H1 (cell line): ENCODE measurements at regions not wholly inside any gene's neighbourhood (a gene's known extent, or its start where the extent isn't known, plus 50 kb on each side); places are given as distances from the start of the nearest gene placed in this dataset.

ENCODE experiments used
- CTCF ChIA-PET: fragments of 300-600 bp; sonication (Branson Sonifier 250); formaldehyde crosslinking; loops from one replicate; lab custom pipeline; 2021; ENCODE audit not compliant: partially characterized antibody; lab: Charles Lee
- POLR2A ChIA-PET: fragments of 300-600 bp; sonication (Branson Sonifier 250); formaldehyde crosslinking; loops from one replicate; lab custom pipeline; 2021; ENCODE audit warnings: inconsistent platforms; ENCODE audit not compliant: partially characterized antibody; lab: Charles Lee
- DNase-seq, 2 experiments: peaks; one replicate each; pipeline versions ENCODE4 v3.0.0 to v3.0.0-alpha.2; 2010 to 2022; ENCODE audit warnings: low spot score in 2 of 2, low read depth in 1 of 2, mixed read lengths in 1 of 2
- FAIRE-seq: peaks from 2 replicates; lab custom pipeline; 2011; peaks lifted over from hg19 to GRCh38; lab: Jason Lieb, UNC
- H2AFZ ChIP-seq: 2 replicates; pipeline ENCODE4 v1.8.1; 2012; ENCODE audit warnings: low read length, inconsistent platforms
- H2AK5ac ChIP-seq: 2 replicates; pipeline ENCODE4 v1.6.1; 2013; ENCODE audit warnings: low read depth, low read length
- H2BK120ac ChIP-seq: replicated peaks from 2 replicates; pipeline ENCODE3; 2013; ENCODE audit warnings: low read depth, low read length, inconsistent platforms
- H2BK12ac ChIP-seq: 2 replicates; pipeline ENCODE4 v1.6.1; 2013; ENCODE audit warnings: low read depth, low read length
- H2BK15ac ChIP-seq: 2 replicates; pipeline ENCODE4 v1.6.1; 2013; ENCODE audit warnings: low read length
- H2BK20ac ChIP-seq: 2 replicates; pipeline ENCODE4 v1.6.1; 2013; ENCODE audit warnings: low read length
- H2BK5ac ChIP-seq: 2 replicates; pipeline ENCODE4 v1.6.1; 2013; ENCODE audit warnings: low read depth, low read length
- H3K14ac ChIP-seq: 2 replicates; pipeline ENCODE4 v1.6.1; 2013; ENCODE audit warnings: inconsistent platforms; ENCODE audit not compliant: insufficient read length
- H3K18ac ChIP-seq: 2 replicates; pipeline ENCODE4 v1.6.1; 2013; ENCODE audit warnings: low read length; ENCODE audit errors: extremely low read depth
- H3K23ac ChIP-seq: 2 replicates; pipeline ENCODE4 v1.6.1; 2013; ENCODE audit warnings: inconsistent platforms; ENCODE audit not compliant: insufficient read length
- H3K23me2 ChIP-seq: 2 replicates; pipeline ENCODE4 v1.6.1; 2013; ENCODE audit warnings: low read depth, low read length
- H3K27ac ChIP-seq: 2 replicates; pipeline ENCODE4 v1.6.1; 2011; ENCODE audit warnings: low read depth, low read length, inconsistent platforms
- H3K27me3 ChIP-seq, 4 experiments: replicated peaks in 1 of 4; 1 replicate in 1 of 4; 2 replicates in 3 of 4; pipeline versions ENCODE4 v1.6.1 to v1.8.1; 2011 to 2013; ENCODE audit warnings: low read length in 3 of 4, mild to moderate bottlenecking in 3 of 4, inconsistent platforms in 2 of 4, mixed read lengths in 2 of 4, moderate library complexity in 1 of 4; ENCODE audit not compliant: control insufficient read depth in 3 of 4, insufficient read depth in 3 of 4; ENCODE audit errors: extremely low read depth in 1 of 4
- H3K36me3 ChIP-seq, 4 experiments: 2 replicates each; pipeline versions ENCODE4 v1.6.1 to v1.8.1; 2011 to 2013; ENCODE audit warnings: mild to moderate bottlenecking in 4 of 4, low read length in 3 of 4, moderate library complexity in 2 of 4, control low read depth in 1 of 4, inconsistent platforms in 1 of 4; ENCODE audit not compliant: insufficient read depth in 4 of 4, control insufficient read depth in 2 of 4
- H3K4ac ChIP-seq: replicated peaks from 2 replicates; pipeline ENCODE3; 2013; ENCODE audit warnings: low read length, low read depth, mixed read lengths, inconsistent platforms; ENCODE audit not compliant: insufficient read length
- H3K4me1 ChIP-seq, 4 experiments: replicated peaks in 1 of 4; 1 replicate in 1 of 4; 2 replicates in 3 of 4; pipeline versions ENCODE4 v1.6.1 to v1.8.1; 2011 to 2013; ENCODE audit warnings: low read length in 3 of 4, inconsistent platforms in 2 of 4, mixed read lengths in 1 of 4; ENCODE audit not compliant: insufficient read depth in 4 of 4, control insufficient read depth in 3 of 4
- H3K4me2 ChIP-seq, 2 experiments: 2 replicates each; pipeline versions ENCODE4 v1.6.1 to v1.8.1; 2011 to 2013; ENCODE audit warnings: low read depth in 2 of 2, low read length in 2 of 2, control low read depth in 1 of 2, inconsistent platforms in 1 of 2, mild to moderate bottlenecking in 1 of 2; ENCODE audit not compliant: insufficient read depth in 1 of 2
- H3K4me3 ChIP-seq, 4 experiments: fragments of 200-600, 300-600 bp in 1 of 4; sonication (generic), shearing (Covaris generic), sonication (Bioruptor Twin) in 1 of 4; 2 replicates each; pipeline versions ENCODE4 v1.5.1 to v1.8.1; 2011 to 2016; ENCODE audit warnings: low read length in 4 of 4, low read depth in 3 of 4, control low read depth in 2 of 4, inconsistent platforms in 2 of 4, mild to moderate bottlenecking in 2 of 4, mixed read lengths in 1 of 4, moderate library complexity in 1 of 4; ENCODE audit not compliant: insufficient read depth in 2 of 4; ENCODE audit errors: extremely low read depth in 1 of 4
- H3K56ac ChIP-seq: replicated peaks from 2 replicates; pipeline ENCODE3; 2013; ENCODE audit warnings: low read depth, mild to moderate bottlenecking, mixed read lengths, low read length, inconsistent platforms; ENCODE audit not compliant: insufficient read length
- H3K79me1 ChIP-seq: 2 replicates; pipeline ENCODE4 v1.6.1; 2013; ENCODE audit warnings: low read depth, low read length, control low read depth
- H3K79me2 ChIP-seq, 2 experiments: 2 replicates each; pipeline versions ENCODE4 v1.6.1 to v1.8.1; 2012 to 2013; ENCODE audit warnings: low read length in 2 of 2, mild to moderate bottlenecking in 2 of 2, inconsistent platforms in 1 of 2; ENCODE audit not compliant: insufficient read depth in 2 of 2, control insufficient read depth in 1 of 2
- H3K9ac ChIP-seq, 4 experiments: replicated peaks in 1 of 4; 1 replicate in 1 of 4; 2 replicates in 3 of 4; pipeline versions ENCODE4 v1.6.1 to v1.8.1; 2011 to 2013; ENCODE audit warnings: low read depth in 3 of 4, low read length in 3 of 4, control low read depth in 2 of 4, mild to moderate bottlenecking in 2 of 4, moderate library complexity in 2 of 4, inconsistent platforms in 1 of 4; ENCODE audit errors: extremely low read depth in 1 of 4
- H3K9me3 ChIP-seq, 2 experiments: 2 replicates each; pipeline versions ENCODE4 v1.6.1 to v1.8.1; 2012 to 2013; ENCODE audit warnings: mild to moderate bottlenecking in 2 of 2, moderate library complexity in 2 of 2, control low read depth in 1 of 2, inconsistent platforms in 1 of 2, low read depth in 1 of 2, low read length in 1 of 2, mixed read lengths in 1 of 2; ENCODE audit not compliant: insufficient read depth in 2 of 2
- H4K20me1 ChIP-seq, 2 experiments: replicated peaks in 1 of 2; 2 replicates each; pipeline versions ENCODE3 to v1.8.1; 2011 to 2013; ENCODE audit warnings: inconsistent platforms in 2 of 2, low read length in 2 of 2, mild to moderate bottlenecking in 1 of 2; ENCODE audit not compliant: insufficient read depth in 2 of 2, control insufficient read depth in 1 of 2
- H4K5ac ChIP-seq: 2 replicates; pipeline ENCODE4 v1.6.1; 2013; ENCODE audit warnings: low read length, low read depth, mixed read lengths, inconsistent platforms; ENCODE audit not compliant: insufficient read length
- H4K8ac ChIP-seq: 2 replicates; pipeline ENCODE4 v1.8.0; 2013; ENCODE audit warnings: mild to moderate bottlenecking, moderate library complexity, low read length, inconsistent platforms; ENCODE audit not compliant: insufficient read depth; ENCODE audit errors: extremely low read depth
- H4K91ac ChIP-seq: replicated peaks from 2 replicates; pipeline ENCODE3; 2013; ENCODE audit warnings: low read length, mixed read lengths, inconsistent platforms; ENCODE audit not compliant: insufficient read length
- ASH2L ChIP-seq: fragments of 200-600, 300-600 bp; sonication (generic); IDR thresholded peaks from one replicate; pipeline ENCODE4 v1.7.1; 2017; ENCODE audit warnings: low read length
- CEBPB ChIP-seq: IDR thresholded peaks from 2 replicates; pipeline ENCODE4 v1.6.1; 2012; ENCODE audit warnings: low read depth, low read length
- CHD1 ChIP-seq: IDR thresholded peaks from 2 replicates; pipeline ENCODE4 v1.6.1; 2012; ENCODE audit warnings: low read depth, low read length, improper control_type of control experiment
- HDAC6 ChIP-seq: IDR thresholded peaks from one replicate; pipeline ENCODE4 v1.7.1; 2012; ENCODE audit warnings: low read depth, mild to moderate bottlenecking, inconsistent platforms, low read length, moderate library complexity
- KDM5A ChIP-seq: fragments of 200-600 bp; IDR thresholded peaks from 2 replicates; pipeline ENCODE4 v1.7.1; 2012; ENCODE audit warnings: mild to moderate bottlenecking, low read length, inconsistent platforms, mixed read lengths
- MAFK ChIP-seq: IDR thresholded peaks from 2 replicates; pipeline ENCODE4 v1.6.1; 2012; ENCODE audit warnings: low read depth, mild to moderate bottlenecking, improper control_type of control experiment, low read length
- POLR2A ChIP-seq, 2 experiments: IDR thresholded peaks; 1 replicate in 1 of 2; 2 replicates in 1 of 2; pipeline ENCODE4 v1.6.1; 2011; ENCODE audit warnings: low read depth in 2 of 2, low read length in 2 of 2, mild to moderate bottlenecking in 2 of 2; ENCODE audit errors: control extremely low read depth in 1 of 2
- RBBP5 ChIP-seq: IDR thresholded peaks from 2 replicates; pipeline ENCODE4 v1.7.1; 2012; ENCODE audit warnings: low read depth, mild to moderate bottlenecking, inconsistent platforms, low read length, moderate library complexity, borderline replicate concordance
- SP1 ChIP-seq: IDR thresholded peaks from 2 replicates; pipeline ENCODE4 v1.6.1; 2011; ENCODE audit warnings: low read depth, low read length
- SRF ChIP-seq: IDR thresholded peaks from 2 replicates; pipeline ENCODE4 v1.6.1; 2011; ENCODE audit warnings: mild to moderate bottlenecking, low read depth, low read length, moderate library complexity
- YY1 ChIP-seq: IDR thresholded peaks from 2 replicates; pipeline ENCODE4 v1.6.1; 2011; ENCODE audit warnings: low read depth, mild to moderate bottlenecking, low read length
- ZNF274 ChIP-seq: IDR thresholded peaks from 2 replicates; pipeline ENCODE4 v1.7.0; 2012; ENCODE audit warnings: low read length, borderline replicate concordance; ENCODE audit errors: extremely low read depth
- WGBS, 2 experiments: shearing (Covaris generic) in 1 of 2; methylation state at CpG; one replicate each; pipeline versions ENCODE4 v1.1.6 to v1.1.7; 2013 to 2015; ENCODE audit warnings: low lambda C conversion rate in 2 of 2, mixed read lengths in 2 of 2, inconsistent platforms in 1 of 2, low coverage in 1 of 2, missing lambda C conversion rate in 1 of 2; ENCODE audit not compliant: insufficient replicate concordance in 2 of 2, insufficient coverage in 1 of 2, insufficient read length in 1 of 2; ENCODE audit errors: extremely low coverage in 1 of 2, missing lambda C conversion rate in 1 of 2; 5-methylcytosine and 5-hydroxymethylcytosine counted together
- TF ChIP-seq, protein P1 (sequence below): IDR thresholded peaks from 2 replicates; pipeline ENCODE4 v1.6.1; 2012; ENCODE audit warnings: inconsistent platforms

DNA sequence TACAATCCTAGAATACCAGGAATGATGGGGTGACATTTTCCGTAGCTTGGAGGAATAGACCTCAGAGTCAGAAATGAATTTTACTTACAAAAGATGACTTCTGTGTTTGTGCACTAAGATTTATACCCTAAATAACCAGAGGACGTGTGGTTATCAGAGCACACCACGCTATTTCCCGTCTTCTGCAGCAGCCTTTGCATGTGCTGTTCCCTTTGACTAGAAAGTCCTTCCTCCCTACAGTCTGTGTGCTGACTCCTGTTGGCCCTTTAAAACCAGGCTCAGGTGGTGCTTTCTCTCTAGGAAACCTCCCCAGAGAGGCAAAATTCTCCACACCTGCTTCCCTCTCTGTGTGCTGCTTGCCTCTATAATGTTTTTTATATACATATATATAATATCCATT, 73.3 kb upstream of the SMNDC1 start:
- no peak overlapping the region for H2AFZ ChIP-seq
- no peaks in the 10 kb centered on the region for H3K23me2 ChIP-seq
- no peak overlapping the region for H4K91ac ChIP-seq
- H4K5ac ChIP-seq = no peak overlapping the region
- no peaks in the 10 kb centered on the region for H3K79me2 ChIP-seq
- H3K27ac ChIP-seq = no peak overlapping the region
- no peak overlapping the region for H3K4me3 ChIP-seq
- DNase-seq (no peak), FAIRE-seq (no peak)
- no peak overlapping the region for H2BK12ac ChIP-seq
- no peaks in the 10 kb centered on the region for H3K79me1 ChIP-seq
- no peak overlapping the region for H2BK15ac ChIP-seq
- CTCF ChIA-PET = interaction anchor here (1.5 to 4.0 kb wide), 3 partner anchors 23 to 169 kb away, joined by 3 to 19 read pairs (median 5); no protein-coding TSS in a partner anchor
- no peaks in the 10 kb centered on the region for H3K27me3 ChIP-seq
- TF ChIP-seq YY1 (no peak), ZNF274 (no peak), SRF (no peak), RBBP5 (no peak), KDM5A (no peak), CHD1 (no peak), ASH2L (no peak), MAFK (no peak), CEBPB (no peak), SP1 (no peak), HDAC6 (no peak), POLR2A (IDR thresholded peaks at IDR 0.05; ENCODE audit: control extremely low read depth in 1 of 2, low read depth in 2 of 2, low read length in 2 of 2) (no peak)
- TF ChIP-seq, protein P1, sequence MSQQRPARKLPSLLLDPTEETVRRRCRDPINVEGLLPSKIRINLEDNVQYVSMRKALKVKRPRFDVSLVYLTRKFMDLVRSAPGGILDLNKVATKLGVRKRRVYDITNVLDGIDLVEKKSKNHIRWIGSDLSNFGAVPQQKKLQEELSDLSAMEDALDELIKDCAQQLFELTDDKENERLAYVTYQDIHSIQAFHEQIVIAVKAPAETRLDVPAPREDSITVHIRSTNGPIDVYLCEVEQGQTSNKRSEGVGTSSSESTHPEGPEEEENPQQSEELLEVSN = no peak
- H3K4me2 ChIP-seq = no peak overlapping the region
- H3K4me1 ChIP-seq = no peaks in the 10 kb centered on the region; a peak in 2 of 7 replicates
- H2BK5ac ChIP-seq = no peak overlapping the region
- POLR2A ChIA-PET = no interaction called here
- no peak overlapping the region for H3K18ac ChIP-seq
- no peaks in the 10 kb centered on the region for H3K9me3 ChIP-seq
- no peak overlapping the region for H3K14ac ChIP-seq
- no peak overlapping the region for H2BK120ac ChIP-seq
- H2AK5ac ChIP-seq = no peak overlapping the region
- no peak overlapping the region for H3K4ac ChIP-seq
- 90% methylated on average over 4 of the region's 4 CpGs; no CpG with 5 or more reads in 1 of the 2 experiments for WGBS, 2 experiments
- H3K56ac ChIP-seq = no peak overlapping the region
- H3K9ac ChIP-seq = no peak overlapping the region
- no peaks in the 10 kb centered on the region for H4K20me1 ChIP-seq
- H4K8ac ChIP-seq = no peak overlapping the region
- no peaks in the 10 kb centered on the region for H3K36me3 ChIP-seq
- no peak overlapping the region for H3K23ac ChIP-seq
- no peak overlapping the region for H2BK20ac ChIP-seq
